ENCODE measurements at regions not wholly inside any gene's neighbourhood (a gene's known extent, or its start where the extent isn't known, plus 50 kb on each side); places are given as distances from the start of the nearest gene placed in this dataset.

- no peaks in the 10 kb centered on the region for H4K20me1 ChIP-seq (ENCODE audit: insufficient read depth, low read length)
- CTCF ChIA-PET (ENCODE audit: low intra/inter-chr PET ratio, low total read pairs) = no interaction called here
- no peaks in the 10 kb centered on the region for H3K9me3 ChIP-seq (ENCODE audit: low read length)
- no peak overlapping the region for H3K27ac ChIP-seq (ENCODE audit: extremely low read length, insufficient read depth, low read length)
- no TSS peak for BruUV-seq (replicated peaks)
- no peaks in the 10 kb centered on the region for H3K4me1 ChIP-seq (ENCODE audit: insufficient read depth, low read length)
- no peak overlapping the region for H2AFZ ChIP-seq (ENCODE audit: low read length)
- POLR2A ChIA-PET = no interaction called here
- 0% methylated on average over 1 of the region's 1 CpG for WGBS (ENCODE audit: low lambda C conversion rate)
- no peaks in the 10 kb centered on the region for H3K36me3 ChIP-seq (replicated peaks in 1 of 2; ENCODE audit: control insufficient read depth in 1 of 2, insufficient read depth in 2 of 2, low read length in 2 of 2)
- no peaks in the 10 kb centered on the region for H3K27me3 ChIP-seq (ENCODE audit: control insufficient read depth in 1 of 2, insufficient read depth in 2 of 2, low read length in 2 of 2)
- no peak for FAIRE-seq
- no peak overlapping the region for H3K4me3 ChIP-seq (replicated peaks in 1 of 3; ENCODE audit: insufficient read depth in 1 of 3, low read depth in 2 of 3, low read length in 3 of 3)
- no peak for DNase-seq (ENCODE audit: low spot score)
- ATAC-seq = no peak
- H3K9ac ChIP-seq (ENCODE audit: insufficient read depth, low read depth, low read length) = no peak overlapping the region
- no peaks in the 10 kb centered on the region for H3K79me2 ChIP-seq (ENCODE audit: insufficient read depth, low read length)
- in situ Hi-C loops (cut with HindIII; ENCODE audit: extremely low pct_ligation_motif_present, low pct_unique_long_range_greater_than_20kb) = no loop called here
- no peak overlapping the region for H3K4me2 ChIP-seq (ENCODE audit: low read depth, low read length)
- TF ChIP-seq IRF2 (CRISPR knock-in tag; IDR thresholded peaks at IDR 0.05) (no peak), GABPB1 (CRISPR knock-in tag; IDR thresholded peaks at IDR 0.05) (no peak), REPIN1 (CRISPR knock-in tag; IDR thresholded peaks at IDR 0.05; ENCODE audit: borderline replicate concordance, low read depth) (no peak), AGO2 (optimal IDR thresholded peaks at IDR 0.05; ENCODE audit: low read depth, low read length) (no peak), ONECUT2 (CRISPR knock-in tag; IDR thresholded peaks at IDR 0.05) (no peak)
- intact Hi-C loops (cut with micrococcal nuclease; ENCODE audit: unreplicated experiment) = no loop called here
Observed at GRCh38 chr4:176440698-176441097, 120.9 kb downstream of the SPCS3 start.

GRCh38 chr4:176441594-176441993, 121.8 kb downstream of the SPCS3 start:
- no peak overlapping the region for H3K4me2 ChIP-seq (ENCODE audit: low read depth, low read length)
- TF ChIP-seq ZNF678 (CRISPR knock-in tag; IDR thresholded peaks at IDR 0.05) = no peak
- no peak for TF ChIP-seq ZNF549 (CRISPR knock-in tag; IDR thresholded peaks at IDR 0.05)
- TF ChIP-seq MED8 (CRISPR knock-in tag; IDR thresholded peaks at IDR 0.05; ENCODE audit: insufficient replicate concordance) = no peak
- TF ChIP-seq ZSCAN25 (CRISPR knock-in tag; IDR thresholded peaks at IDR 0.05) = no peak
- TF ChIP-seq LCORL (IDR thresholded peaks at IDR 0.05) = no peak
- no peak for TF ChIP-seq LCORL (CRISPR knock-in tag; IDR thresholded peaks at IDR 0.05)
- TF ChIP-seq ZNF768 (CRISPR knock-in tag; IDR thresholded peaks at IDR 0.05) = no peak
- no peak for TF ChIP-seq FIP1L1 (IDR thresholded peaks at IDR 0.05; ENCODE audit: borderline replicate concordance, insufficient read depth, low read depth, low read length)
- TF ChIP-seq ZNF619 (CRISPR knock-in tag; IDR thresholded peaks at IDR 0.05) = no peak
- TF ChIP-seq PHB2 (IDR thresholded peaks at IDR 0.05; ENCODE audit: partially characterized antibody) = no peak
- no peak for TF ChIP-seq CREB1 (IDR thresholded peaks at IDR 0.05)
- TF ChIP-seq CREB1 (CRISPR knock-in tag; IDR thresholded peaks at IDR 0.05) = no peak
- TF ChIP-seq ZNF879 (CRISPR knock-in tag; IDR thresholded peaks at IDR 0.05) = no peak
- no peak for TF ChIP-seq PLSCR1 (CRISPR knock-in tag; IDR thresholded peaks at IDR 0.05; ENCODE audit: borderline replicate concordance)
- TF ChIP-seq POGZ (CRISPR knock-in tag; IDR thresholded peaks at IDR 0.05) = no peak
- no peak for TF ChIP-seq THAP11 (CRISPR knock-in tag; IDR thresholded peaks at IDR 0.05)
- no peak for TF ChIP-seq HHEX (CRISPR knock-in tag; IDR thresholded peaks at IDR 0.05)
- no peak overlapping the region for H2AFZ ChIP-seq (ENCODE audit: low read length)
- DNase-seq (ENCODE audit: low spot score) = no peak
- no peaks in the 10 kb centered on the region for H3K79me2 ChIP-seq (ENCODE audit: insufficient read depth, low read length)
- no TSS peak for BruUV-seq (replicated peaks)
- H3K27me3 ChIP-seq (ENCODE audit: control insufficient read depth in 1 of 2, insufficient read depth in 2 of 2, low read length in 2 of 2) = no peaks in the 10 kb centered on the region
- no peak overlapping the region for H3K4me3 ChIP-seq (replicated peaks in 1 of 3; ENCODE audit: insufficient read depth in 1 of 3, low read depth in 2 of 3, low read length in 3 of 3)
- in situ Hi-C loops (cut with HindIII; ENCODE audit: extremely low pct_ligation_motif_present, low pct_unique_long_range_greater_than_20kb) (no loop called here), intact Hi-C loops (cut with micrococcal nuclease; ENCODE audit: unreplicated experiment) (no loop called here)
- ATAC-seq = no peak
- CTCF ChIA-PET (ENCODE audit: low intra/inter-chr PET ratio, low total read pairs) = no interaction called here
- no peak overlapping the region for H3K9ac ChIP-seq (ENCODE audit: insufficient read depth, low read depth, low read length)
- WGBS (ENCODE audit: low lambda C conversion rate) = 0% methylated on average over 2 of the region's 2 CpGs
- H4K20me1 ChIP-seq (ENCODE audit: insufficient read depth, low read length) = no peaks in the 10 kb centered on the region
- no peak overlapping the region for H3K27ac ChIP-seq (ENCODE audit: extremely low read length, insufficient read depth, low read length)
- H3K4me1 ChIP-seq (ENCODE audit: insufficient read depth, low read length) = no peaks in the 10 kb centered on the region
- POLR2A ChIA-PET = no interaction called here
- no peak for FAIRE-seq
- H3K36me3 ChIP-seq (replicated peaks in 1 of 2; ENCODE audit: control insufficient read depth in 1 of 2, insufficient read depth in 2 of 2, low read length in 2 of 2) = no peaks in the 10 kb centered on the region
- no peaks in the 10 kb centered on the region for H3K9me3 ChIP-seq (ENCODE audit: low read length)
